Mesenchymal stem cell (in vitro differentiated cells and primary cell): ENCODE measurements at regions not wholly inside any gene's neighbourhood (a gene's known extent, or its start where the extent isn't known, plus 50 kb on each side); places are given as distances from the start of the nearest gene placed in this dataset.

Source experiments
- DNase-seq: peaks from one replicate; pipeline ENCODE4 v3.0.0-alpha.2; 2013
- H2AFZ ChIP-seq: one replicate; pipeline ENCODE4 v1.6.1; 2013; ENCODE audit warnings: low read depth, mild to moderate bottlenecking, control low read depth, inconsistent platforms, low read length, moderate library complexity
- H2AK5ac ChIP-seq: 2 replicates; pipeline ENCODE4 v1.6.1; 2013; ENCODE audit warnings: low read length, moderate library complexity, mild to moderate bottlenecking, inconsistent platforms; ENCODE audit not compliant: severe bottlenecking
- H2BK120ac ChIP-seq: one replicate; pipeline ENCODE4 v1.6.1; 2013; ENCODE audit warnings: low read depth, mild to moderate bottlenecking, inconsistent platforms, low read length, moderate library complexity
- H2BK12ac ChIP-seq, 2 experiments: one replicate each; pipeline ENCODE4 v1.6.1; 2013; ENCODE audit warnings: inconsistent platforms in 2 of 2, low read length in 2 of 2, mild to moderate bottlenecking in 2 of 2, moderate library complexity in 2 of 2, control low read depth in 1 of 2
- H2BK15ac ChIP-seq: one replicate; pipeline ENCODE4 v1.6.1; 2013; ENCODE audit warnings: mild to moderate bottlenecking, low read depth, inconsistent platforms; ENCODE audit not compliant: poor library complexity, severe bottlenecking
- H2BK5ac ChIP-seq: 2 replicates; pipeline ENCODE4 v1.6.1; 2013; ENCODE audit warnings: low read depth, mild to moderate bottlenecking, low read length, control low read depth, inconsistent platforms; ENCODE audit not compliant: poor library complexity, severe bottlenecking
- H3K14ac ChIP-seq, 2 experiments: one replicate each; pipeline ENCODE4 v1.6.1; 2013; ENCODE audit warnings: inconsistent platforms in 2 of 2, low read length in 2 of 2, control low read depth in 1 of 2, mild to moderate bottlenecking in 1 of 2, moderate library complexity in 1 of 2
- H3K18ac ChIP-seq, 2 experiments: one replicate each; pipeline ENCODE4 v1.6.1; 2013; ENCODE audit warnings: inconsistent platforms in 2 of 2, low read length in 2 of 2, control low read depth in 1 of 2, low read depth in 1 of 2, mild to moderate bottlenecking in 1 of 2
- H3K23ac ChIP-seq, 2 experiments: one replicate each; pipeline ENCODE4 v1.6.1; 2013; ENCODE audit warnings: inconsistent platforms in 2 of 2, low read length in 2 of 2, mild to moderate bottlenecking in 2 of 2, moderate library complexity in 2 of 2, control low read depth in 1 of 2
- H3K27ac ChIP-seq: 2 replicates; pipeline ENCODE4 v1.5.1; 2013; ENCODE audit warnings: mild to moderate bottlenecking, moderate library complexity, low read length, control low read depth, inconsistent platforms; ENCODE audit not compliant: poor library complexity, severe bottlenecking
- H3K27me3 ChIP-seq, 2 experiments: 2 replicates each; pipeline versions ENCODE4 v1.6.1 to v1.7.0; 2013; ENCODE audit warnings: low read length in 2 of 2, mild to moderate bottlenecking in 2 of 2, moderate library complexity in 2 of 2, control low read depth in 1 of 2, inconsistent platforms in 1 of 2; ENCODE audit not compliant: control insufficient read depth in 1 of 2, insufficient read depth in 1 of 2
- H3K36me3 ChIP-seq, 2 experiments: 2 replicates each; pipeline versions ENCODE4 v1.6.1 to v1.7.0; 2013; ENCODE audit warnings: low read length in 2 of 2, control low read depth in 1 of 2, inconsistent platforms in 1 of 2, low read depth in 1 of 2, mild to moderate bottlenecking in 1 of 2; ENCODE audit not compliant: insufficient read depth in 2 of 2, control insufficient read depth in 1 of 2
- H3K4ac ChIP-seq, 2 experiments: one replicate each; pipeline ENCODE4 v1.6.1; 2013; ENCODE audit warnings: inconsistent platforms in 2 of 2, low read length in 2 of 2, mild to moderate bottlenecking in 2 of 2, moderate library complexity in 2 of 2, control low read depth in 1 of 2, low read depth in 1 of 2
- H3K4me1 ChIP-seq: 2 replicates; pipeline ENCODE4 v1.6.1; 2013; ENCODE audit warnings: low read depth, low read length, control low read depth; ENCODE audit not compliant: control insufficient read depth, insufficient read depth
- H3K4me2 ChIP-seq: 2 replicates; pipeline ENCODE4 v1.6.1; 2013; ENCODE audit warnings: low read length, mild to moderate bottlenecking, inconsistent platforms; ENCODE audit not compliant: poor library complexity, severe bottlenecking
- H3K4me3 ChIP-seq, 2 experiments: 2 replicates each; pipeline versions ENCODE4 v1.5.1 to v1.7.0; 2013; ENCODE audit warnings: low read length in 2 of 2, mild to moderate bottlenecking in 2 of 2, control low read depth in 1 of 2, low read depth in 1 of 2; ENCODE audit not compliant: insufficient read depth in 1 of 2
- H3K79me1 ChIP-seq: replicated peaks from 2 replicates; pipeline ENCODE4 v1.6.1; 2013; ENCODE audit warnings: mild to moderate bottlenecking, control low read depth, low read length, inconsistent platforms; ENCODE audit not compliant: poor library complexity, severe bottlenecking
- H3K9ac ChIP-seq: 2 replicates; pipeline ENCODE4 v1.7.0; 2013; ENCODE audit warnings: mild to moderate bottlenecking, low read length, moderate library complexity
- H3K9me3 ChIP-seq: 2 replicates; pipeline ENCODE4 v1.7.0; 2013; ENCODE audit warnings: mild to moderate bottlenecking, low read length; ENCODE audit not compliant: control insufficient read depth
- H4K8ac ChIP-seq: one replicate; pipeline ENCODE4 v1.6.1; 2013; ENCODE audit warnings: inconsistent platforms, mild to moderate bottlenecking, low read length, moderate library complexity
- H4K91ac ChIP-seq: one replicate; pipeline ENCODE4 v1.6.1; 2013; ENCODE audit warnings: mild to moderate bottlenecking, low read length, inconsistent platforms
- WGBS: methylation state at CpG from one replicate; pipeline ENCODE4 v1.1.7; 2013; ENCODE audit warnings: mixed read lengths; 5-methylcytosine and 5-hydroxymethylcytosine counted together

DNA sequence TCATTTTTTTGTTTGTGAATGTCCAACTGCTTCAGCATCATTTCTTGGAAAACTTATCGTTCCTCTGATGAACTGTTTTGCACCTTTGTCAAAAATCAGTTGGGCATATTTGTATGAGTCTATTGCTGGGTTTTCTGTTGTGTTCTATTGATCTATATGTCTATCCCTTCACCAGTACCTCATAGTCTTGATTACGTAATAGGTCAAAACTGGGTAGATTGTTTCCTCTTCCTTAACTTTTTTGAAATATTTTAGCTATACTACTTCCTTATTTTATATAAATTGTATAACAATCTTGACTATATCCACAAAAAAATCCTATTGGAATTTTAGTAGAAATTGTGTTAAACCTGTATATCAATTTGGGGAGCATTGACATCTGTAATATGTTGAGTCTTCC, 104.1 kb upstream of the PALS2 start:
- H4K91ac ChIP-seq: no peak overlapping the region
- no peaks in the 10 kb centered on the region for H3K36me3 ChIP-seq
- no peaks in the 10 kb centered on the region for H3K9me3 ChIP-seq
- H3K27ac ChIP-seq: no peak overlapping the region
- H2BK12ac ChIP-seq: no peak overlapping the region
- H3K4ac ChIP-seq: no peak overlapping the region
- H3K79me1 ChIP-seq: no peaks in the 10 kb centered on the region
- no peaks in the 10 kb centered on the region for H3K27me3 ChIP-seq
- no peak overlapping the region for H3K4me2 ChIP-seq
- H3K18ac ChIP-seq: no peak overlapping the region
- no peak overlapping the region for H4K8ac ChIP-seq
- no peak for DNase-seq
- H2AFZ ChIP-seq: no peak overlapping the region
- H2BK5ac ChIP-seq: no peak overlapping the region
- H2AK5ac ChIP-seq: no peak overlapping the region
- no peak overlapping the region for H3K9ac ChIP-seq
- H3K4me3 ChIP-seq: no peak overlapping the region
- H3K23ac ChIP-seq: no peak overlapping the region
- no peaks in the 10 kb centered on the region for H3K4me1 ChIP-seq
- no peak overlapping the region for H2BK120ac ChIP-seq
- H3K14ac ChIP-seq: no peak overlapping the region
- WGBS: 100% methylated on average over 1 of the region's 2 CpGs
- no peak overlapping the region for H2BK15ac ChIP-seq

DNA sequence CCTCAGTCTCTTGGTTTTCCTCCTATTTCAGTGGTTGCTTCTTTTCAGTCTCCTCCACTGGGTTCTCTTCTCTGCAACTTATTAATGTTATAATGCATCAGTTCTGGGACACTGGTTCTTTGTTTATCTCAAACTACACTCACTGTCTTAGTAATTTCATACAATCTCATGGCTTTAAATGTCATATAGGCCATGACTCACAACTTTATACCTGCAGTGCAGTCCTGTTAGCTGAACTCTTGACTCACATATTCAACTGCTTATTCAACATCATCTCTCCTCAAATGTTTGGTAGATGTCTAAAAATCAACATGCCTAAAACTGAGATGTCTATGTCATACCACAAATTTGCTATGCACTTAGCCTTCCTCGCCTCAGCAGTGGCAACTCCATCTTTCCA, 101.2 kb upstream of the PALS2 start:
- H3K27me3 ChIP-seq: no peaks in the 10 kb centered on the region
- no peak overlapping the region for H2BK12ac ChIP-seq
- no peaks in the 10 kb centered on the region for H3K79me1 ChIP-seq
- WGBS: 92% methylated on average over 1 of the region's 1 CpG
- no peak overlapping the region for H2AFZ ChIP-seq
- no peak overlapping the region for H2AK5ac ChIP-seq
- H3K14ac ChIP-seq: no peak overlapping the region
- H2BK15ac ChIP-seq: no peak overlapping the region
- H3K9ac ChIP-seq: no peak overlapping the region
- H3K4me2 ChIP-seq: no peak overlapping the region
- H3K4ac ChIP-seq: no peak overlapping the region
- no peak overlapping the region for H4K91ac ChIP-seq
- H3K27ac ChIP-seq: no peak overlapping the region
- H3K36me3 ChIP-seq: no peaks in the 10 kb centered on the region
- H3K4me1 ChIP-seq: peaks cover 7% of the 10 kb centered on the region
- H3K4me3 ChIP-seq: no peak overlapping the region
- no peak overlapping the region for H2BK120ac ChIP-seq
- H3K23ac ChIP-seq: no peak overlapping the region
- H4K8ac ChIP-seq: no peak overlapping the region
- H2BK5ac ChIP-seq: no peak overlapping the region
- no peak for DNase-seq
- H3K9me3 ChIP-seq: no peaks in the 10 kb centered on the region
- H3K18ac ChIP-seq: no peak overlapping the region

DNA sequence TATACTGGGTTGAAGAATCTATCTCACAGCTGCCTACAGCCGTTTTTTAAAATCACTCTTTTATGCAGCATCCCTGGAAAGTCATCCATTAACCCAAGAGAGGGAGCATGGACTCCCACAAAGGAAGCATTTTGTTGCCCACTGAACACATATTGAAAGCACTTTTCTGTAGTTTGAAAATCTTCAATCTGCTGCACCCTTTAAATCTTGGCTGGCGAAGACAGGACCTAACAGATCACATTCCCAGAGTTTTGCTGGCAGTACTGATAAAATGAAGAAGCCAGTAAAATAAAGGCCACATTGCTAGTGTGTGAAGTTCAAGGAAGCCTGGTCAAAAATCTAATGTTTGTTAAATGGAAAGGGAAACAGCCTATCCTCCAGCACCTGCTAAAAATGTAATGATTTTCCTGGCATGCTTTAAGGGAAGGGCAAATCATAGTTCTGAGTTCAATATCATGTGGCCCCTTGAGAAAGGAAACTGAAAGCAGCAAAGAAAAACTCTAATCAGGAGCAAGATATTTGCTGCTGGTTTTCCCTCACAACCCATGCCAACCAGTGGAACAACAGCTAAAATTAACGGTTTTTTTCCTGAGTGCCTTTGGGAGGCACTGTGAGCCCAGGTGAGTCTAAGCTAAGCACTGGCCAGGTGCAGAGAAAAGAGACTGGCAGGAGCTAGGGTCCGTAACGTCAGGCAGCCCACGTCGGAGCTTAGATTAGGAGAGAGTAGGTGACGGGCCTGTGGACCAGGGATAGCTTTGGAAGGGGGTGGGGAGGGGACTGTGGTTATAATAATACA, 97.9 kb upstream of the PALS2 start:
- no peak overlapping the region for H3K23ac ChIP-seq
- H3K4me2 ChIP-seq: no peak overlapping the region
- no peaks in the 10 kb centered on the region for H3K27me3 ChIP-seq
- H3K4me1 ChIP-seq: peaks cover 9% of the 10 kb centered on the region
- H4K91ac ChIP-seq: no peak overlapping the region
- H3K36me3 ChIP-seq: no peaks in the 10 kb centered on the region
- H2BK120ac ChIP-seq: no peak overlapping the region
- no peaks in the 10 kb centered on the region for H3K79me1 ChIP-seq
- no peak overlapping the region for H2BK12ac ChIP-seq
- H3K9ac ChIP-seq: no peak overlapping the region
- no peak overlapping the region for H3K18ac ChIP-seq
- no peak overlapping the region for H2BK5ac ChIP-seq
- H3K9me3 ChIP-seq: no peaks in the 10 kb centered on the region
- H2AFZ ChIP-seq: no peak overlapping the region
- H3K4ac ChIP-seq: no peak overlapping the region
- no peak overlapping the region for H3K4me3 ChIP-seq
- H4K8ac ChIP-seq: no peak overlapping the region
- H3K14ac ChIP-seq: no peak overlapping the region
- H2BK15ac ChIP-seq: no peak overlapping the region
- DNase-seq: no peak
- peak overlapping the region; percentile 46 for H2AK5ac ChIP-seq
- peak overlapping the region; percentile 40 for H3K27ac ChIP-seq
- 96% methylated on average over 8 of the region's 8 CpGs for WGBS

DNA sequence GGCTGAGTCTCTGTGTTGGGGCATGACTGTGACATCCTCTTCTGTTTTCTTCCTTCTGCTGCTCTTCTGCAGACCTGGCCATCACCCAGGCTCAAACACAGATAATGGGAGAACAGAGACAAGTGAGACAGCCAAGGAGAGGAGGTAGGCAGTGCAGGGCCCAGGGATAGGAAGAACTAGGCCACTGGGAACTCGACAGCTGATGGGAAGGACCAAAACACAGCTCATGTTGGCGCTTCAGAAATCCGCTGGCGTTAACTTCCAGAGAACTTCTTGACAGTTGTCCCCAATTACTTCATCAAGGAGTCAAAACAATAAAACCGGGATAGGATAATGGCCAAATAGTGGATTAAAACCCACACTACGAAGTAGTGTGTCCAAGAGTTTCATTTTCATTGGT, 97.0 kb upstream of the PALS2 start:
- no peak overlapping the region for H3K23ac ChIP-seq
- peak overlapping the region in 1 of 2 experiments; percentile 32 for H3K4me3 ChIP-seq
- H2AK5ac ChIP-seq: peak overlapping the region; percentile 95
- 96% methylated on average over 6 of the region's 6 CpGs for WGBS
- H3K14ac ChIP-seq: no peak overlapping the region
- H2BK120ac ChIP-seq: no peak overlapping the region
- no peaks in the 10 kb centered on the region for H3K79me1 ChIP-seq
- H2BK12ac ChIP-seq: no peak overlapping the region
- no peaks in the 10 kb centered on the region for H3K27me3 ChIP-seq
- no peak overlapping the region for H2BK15ac ChIP-seq
- H3K4me1 ChIP-seq: peaks cover 9% of the 10 kb centered on the region
- H2BK5ac ChIP-seq: no peak overlapping the region
- H3K9me3 ChIP-seq: no peaks in the 10 kb centered on the region
- DNase-seq: no peak
- H3K9ac ChIP-seq: peak overlapping the region; percentile 69
- H2AFZ ChIP-seq: no peak overlapping the region
- H3K36me3 ChIP-seq: no peaks in the 10 kb centered on the region
- H3K4ac ChIP-seq: no peak overlapping the region
- no peak overlapping the region for H4K8ac ChIP-seq
- no peak overlapping the region for H4K91ac ChIP-seq
- no peak overlapping the region for H3K18ac ChIP-seq
- H3K27ac ChIP-seq: no peak overlapping the region
- H3K4me2 ChIP-seq: no peak overlapping the region
